ENCODE measurements at regions not wholly inside any gene's neighbourhood (a gene's known extent, or its start where the extent isn't known, plus 50 kb on each side); places are given as distances from the start of the nearest gene placed in this dataset.
"Not testable (repeated sequence)": the region's sequence is repeated elsewhere in the genome, so short reads cannot be mapped to it uniquely, and the experiment has no call there.

DNA sequence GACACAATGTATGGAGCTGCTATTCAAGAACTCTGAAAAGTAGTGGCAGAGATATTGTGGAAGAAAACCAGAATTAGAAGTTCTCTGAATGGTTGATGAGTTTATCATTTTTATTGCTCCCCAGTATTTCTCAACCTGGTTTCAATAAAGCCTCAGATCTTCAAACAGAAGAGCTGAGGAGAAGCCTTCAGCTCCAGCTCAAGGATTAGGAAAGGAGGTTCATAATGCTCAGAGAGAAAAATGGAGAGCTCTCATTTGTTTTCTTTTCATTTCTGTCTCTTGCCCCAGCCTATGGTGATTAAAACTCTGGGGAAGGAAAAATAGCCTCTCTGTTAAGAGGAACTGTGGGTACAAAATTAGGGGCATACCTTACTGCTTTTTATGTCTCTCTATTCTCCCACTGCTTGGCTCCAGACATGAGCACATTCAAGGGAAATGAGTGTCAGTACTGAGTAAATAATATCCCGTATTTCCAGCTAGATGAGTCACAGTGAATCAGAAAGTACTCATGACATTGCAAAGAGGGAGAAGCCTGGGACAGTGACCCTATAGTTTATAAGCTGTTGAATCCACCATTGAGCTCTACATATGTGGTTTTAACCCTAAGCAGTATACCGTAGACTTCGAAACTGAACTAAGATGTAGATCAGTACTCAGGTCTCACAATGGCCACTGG is 138.1 kb downstream of the EMB start:
- TF ChIP-seq, protein P1, sequence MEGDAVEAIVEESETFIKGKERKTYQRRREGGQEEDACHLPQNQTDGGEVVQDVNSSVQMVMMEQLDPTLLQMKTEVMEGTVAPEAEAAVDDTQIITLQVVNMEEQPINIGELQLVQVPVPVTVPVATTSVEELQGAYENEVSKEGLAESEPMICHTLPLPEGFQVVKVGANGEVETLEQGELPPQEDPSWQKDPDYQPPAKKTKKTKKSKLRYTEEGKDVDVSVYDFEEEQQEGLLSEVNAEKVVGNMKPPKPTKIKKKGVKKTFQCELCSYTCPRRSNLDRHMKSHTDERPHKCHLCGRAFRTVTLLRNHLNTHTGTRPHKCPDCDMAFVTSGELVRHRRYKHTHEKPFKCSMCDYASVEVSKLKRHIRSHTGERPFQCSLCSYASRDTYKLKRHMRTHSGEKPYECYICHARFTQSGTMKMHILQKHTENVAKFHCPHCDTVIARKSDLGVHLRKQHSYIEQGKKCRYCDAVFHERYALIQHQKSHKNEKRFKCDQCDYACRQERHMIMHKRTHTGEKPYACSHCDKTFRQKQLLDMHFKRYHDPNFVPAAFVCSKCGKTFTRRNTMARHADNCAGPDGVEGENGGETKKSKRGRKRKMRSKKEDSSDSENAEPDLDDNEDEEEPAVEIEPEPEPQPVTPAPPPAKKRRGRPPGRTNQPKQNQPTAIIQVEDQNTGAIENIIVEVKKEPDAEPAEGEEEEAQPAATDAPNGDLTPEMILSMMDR (IDR thresholded peaks at IDR 0.05; ENCODE audit: extremely low read depth, insufficient read depth, missing control alignments): no peak
- in situ Hi-C loops (cut with MboI; ENCODE audit: low pct_unique_long_range_greater_than_20kb, low sequenced_read_pairs, unreplicated experiment): no loop called here
- DNase-seq (ENCODE audit: low spot score): no peak

GRCh38 chr5:50301756-50302155 is 139.3 kb downstream of the EMB start:
- TF ChIP-seq, protein P1 (IDR thresholded peaks at IDR 0.05; ENCODE audit: extremely low read depth, insufficient read depth, missing control alignments): no peak
- in situ Hi-C loops (cut with MboI; ENCODE audit: low pct_unique_long_range_greater_than_20kb, low sequenced_read_pairs, unreplicated experiment): no loop called here
- no peak for DNase-seq (ENCODE audit: low spot score)

DNA sequence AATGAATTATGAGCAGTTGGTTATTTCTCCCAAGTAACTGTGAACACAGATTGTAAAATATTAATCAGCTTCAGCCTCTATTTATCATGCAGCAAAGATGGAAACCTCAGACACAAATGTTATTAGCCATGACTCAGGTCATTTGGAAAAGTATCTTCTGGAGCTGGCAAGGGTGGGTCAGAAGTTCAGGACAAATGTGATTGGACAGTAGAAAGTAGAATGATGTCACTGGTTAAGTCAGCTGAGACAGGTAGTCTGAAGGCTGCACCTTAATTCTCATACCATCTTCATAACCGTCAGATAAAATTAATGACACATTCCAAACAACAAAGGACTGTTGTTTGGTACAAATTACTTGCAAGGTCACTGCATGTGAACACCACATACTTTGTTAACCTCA is 140.2 kb downstream of the EMB start:
- no peak for DNase-seq (ENCODE audit: low spot score)
- TF ChIP-seq, protein P1 (IDR thresholded peaks at IDR 0.05; ENCODE audit: extremely low read depth, insufficient read depth, missing control alignments): no peak
- in situ Hi-C loops (cut with MboI; ENCODE audit: low pct_unique_long_range_greater_than_20kb, low sequenced_read_pairs, unreplicated experiment): no loop called here

GRCh38 chr5:50299896-50300295 is 141.2 kb downstream of the EMB start:
- in situ Hi-C loops (cut with MboI; ENCODE audit: low pct_unique_long_range_greater_than_20kb, low sequenced_read_pairs, unreplicated experiment): no loop called here
- DNase-seq (ENCODE audit: low spot score): no peak

GRCh38 chr5:50292735-50293394 is 148.2 kb downstream of the EMB start:
- TF ChIP-seq, protein P1 (IDR thresholded peaks at IDR 0.05; ENCODE audit: extremely low read depth, insufficient read depth, missing control alignments): no peak
- DNase-seq (ENCODE audit: low spot score): no peak
- in situ Hi-C loops (cut with MboI; ENCODE audit: low pct_unique_long_range_greater_than_20kb, low sequenced_read_pairs, unreplicated experiment): no loop called here

More at GRCh38 chr5:50299896-50300295, 141.2 kb downstream of the EMB start:
- TF ChIP-seq, protein P1 (IDR thresholded peaks at IDR 0.05; ENCODE audit: extremely low read depth, insufficient read depth, missing control alignments): no peak

- in situ Hi-C loops (cut with MboI; ENCODE audit: low pct_unique_long_range_greater_than_20kb, low sequenced_read_pairs, unreplicated experiment); DNase-seq (ENCODE audit: low spot score): not testable (repeated sequence)
Measured at GRCh38 chr5:50280461-50280860, 160.6 kb downstream of the EMB start.
